ENCODE measurements at regions not wholly inside any gene's neighbourhood (a gene's known extent, or its start where the extent isn't known, plus 50 kb on each side); places are given as distances from the start of the nearest gene placed in this dataset.
A peak's percentile ranks its signal among the peaks of the same experiment; 100 is the strongest.

DNA sequence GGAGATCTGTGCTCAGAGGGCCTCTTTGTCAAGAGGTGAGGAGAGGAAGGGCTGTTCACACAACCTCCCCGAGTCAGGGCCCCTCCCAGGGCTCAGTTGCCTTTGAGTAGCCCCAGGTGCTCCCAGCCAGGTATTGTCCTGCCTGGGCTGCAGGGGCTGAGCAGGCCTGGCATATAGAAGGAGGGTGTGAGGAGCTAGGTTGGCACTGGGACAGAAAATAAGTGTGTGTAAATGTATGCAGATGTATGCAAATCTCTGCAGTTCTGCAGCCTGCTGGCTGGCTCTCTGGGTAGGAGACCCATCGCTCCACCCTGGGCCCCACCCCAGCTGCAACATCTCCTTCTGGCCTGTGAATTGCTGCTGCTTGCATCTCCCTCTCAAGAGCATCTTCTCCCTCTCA is 52.4 kb downstream of the NAV1 start:
- H3F3A ChIP-seq (ENCODE audit: insufficient read depth, low read length, poor library complexity, severe bottlenecking) = no peaks in the 10 kb centered on the region
- H3K27ac ChIP-seq (ENCODE audit: low read length) = peak overlapping the region; percentile 65
- TF ChIP-seq TAF1 (IDR thresholded peaks at IDR 0.05; ENCODE audit: low read depth) (no peak), EZH2 (IDR thresholded peaks at IDR 0.05; ENCODE audit: borderline replicate concordance, insufficient read depth, low read length, poor library complexity, severe bottlenecking) (no peak), RAD21 (conservative IDR thresholded peaks at IDR 0.05) (no peak), SMC3 (conservative IDR thresholded peaks at IDR 0.05; ENCODE audit: poor library complexity) (no peak), MXI1 (conservative IDR thresholded peaks at IDR 0.05; ENCODE audit: poor library complexity, severe bottlenecking) (no peak), EP300 (conservative IDR thresholded peaks at IDR 0.05; ENCODE audit: poor library complexity, severe bottlenecking) (no peak)
- TF ChIP-seq, protein P1, sequence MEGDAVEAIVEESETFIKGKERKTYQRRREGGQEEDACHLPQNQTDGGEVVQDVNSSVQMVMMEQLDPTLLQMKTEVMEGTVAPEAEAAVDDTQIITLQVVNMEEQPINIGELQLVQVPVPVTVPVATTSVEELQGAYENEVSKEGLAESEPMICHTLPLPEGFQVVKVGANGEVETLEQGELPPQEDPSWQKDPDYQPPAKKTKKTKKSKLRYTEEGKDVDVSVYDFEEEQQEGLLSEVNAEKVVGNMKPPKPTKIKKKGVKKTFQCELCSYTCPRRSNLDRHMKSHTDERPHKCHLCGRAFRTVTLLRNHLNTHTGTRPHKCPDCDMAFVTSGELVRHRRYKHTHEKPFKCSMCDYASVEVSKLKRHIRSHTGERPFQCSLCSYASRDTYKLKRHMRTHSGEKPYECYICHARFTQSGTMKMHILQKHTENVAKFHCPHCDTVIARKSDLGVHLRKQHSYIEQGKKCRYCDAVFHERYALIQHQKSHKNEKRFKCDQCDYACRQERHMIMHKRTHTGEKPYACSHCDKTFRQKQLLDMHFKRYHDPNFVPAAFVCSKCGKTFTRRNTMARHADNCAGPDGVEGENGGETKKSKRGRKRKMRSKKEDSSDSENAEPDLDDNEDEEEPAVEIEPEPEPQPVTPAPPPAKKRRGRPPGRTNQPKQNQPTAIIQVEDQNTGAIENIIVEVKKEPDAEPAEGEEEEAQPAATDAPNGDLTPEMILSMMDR (IDR thresholded peaks at IDR 0.05; ENCODE audit: poor library complexity, severe bottlenecking) = no peak
- TF ChIP-seq, protein P2, sequence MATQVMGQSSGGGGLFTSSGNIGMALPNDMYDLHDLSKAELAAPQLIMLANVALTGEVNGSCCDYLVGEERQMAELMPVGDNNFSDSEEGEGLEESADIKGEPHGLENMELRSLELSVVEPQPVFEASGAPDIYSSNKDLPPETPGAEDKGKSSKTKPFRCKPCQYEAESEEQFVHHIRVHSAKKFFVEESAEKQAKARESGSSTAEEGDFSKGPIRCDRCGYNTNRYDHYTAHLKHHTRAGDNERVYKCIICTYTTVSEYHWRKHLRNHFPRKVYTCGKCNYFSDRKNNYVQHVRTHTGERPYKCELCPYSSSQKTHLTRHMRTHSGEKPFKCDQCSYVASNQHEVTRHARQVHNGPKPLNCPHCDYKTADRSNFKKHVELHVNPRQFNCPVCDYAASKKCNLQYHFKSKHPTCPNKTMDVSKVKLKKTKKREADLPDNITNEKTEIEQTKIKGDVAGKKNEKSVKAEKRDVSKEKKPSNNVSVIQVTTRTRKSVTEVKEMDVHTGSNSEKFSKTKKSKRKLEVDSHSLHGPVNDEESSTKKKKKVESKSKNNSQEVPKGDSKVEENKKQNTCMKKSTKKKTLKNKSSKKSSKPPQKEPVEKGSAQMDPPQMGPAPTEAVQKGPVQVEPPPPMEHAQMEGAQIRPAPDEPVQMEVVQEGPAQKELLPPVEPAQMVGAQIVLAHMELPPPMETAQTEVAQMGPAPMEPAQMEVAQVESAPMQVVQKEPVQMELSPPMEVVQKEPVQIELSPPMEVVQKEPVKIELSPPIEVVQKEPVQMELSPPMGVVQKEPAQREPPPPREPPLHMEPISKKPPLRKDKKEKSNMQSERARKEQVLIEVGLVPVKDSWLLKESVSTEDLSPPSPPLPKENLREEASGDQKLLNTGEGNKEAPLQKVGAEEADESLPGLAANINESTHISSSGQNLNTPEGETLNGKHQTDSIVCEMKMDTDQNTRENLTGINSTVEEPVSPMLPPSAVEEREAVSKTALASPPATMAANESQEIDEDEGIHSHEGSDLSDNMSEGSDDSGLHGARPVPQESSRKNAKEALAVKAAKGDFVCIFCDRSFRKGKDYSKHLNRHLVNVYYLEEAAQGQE (IDR thresholded peaks at IDR 0.05; ENCODE audit: borderline replicate concordance) = no peak
- H3K36me3 ChIP-seq (ENCODE audit: insufficient read depth, low read length) = no peaks in the 10 kb centered on the region
- H3K9ac ChIP-seq (ENCODE audit: low read length) = peak overlapping the region; percentile 44
- no peaks in the 10 kb centered on the region for H4K20me1 ChIP-seq (ENCODE audit: insufficient read depth)
- peak overlapping the region; percentile 14 for H3K4me2 ChIP-seq (ENCODE audit: low read length)
- H3K27me3 ChIP-seq (ENCODE audit: insufficient read depth, low read depth, low read length) = no peaks in the 10 kb centered on the region
- H2AFZ ChIP-seq (ENCODE audit: low read depth, low read length) = peak overlapping the region; percentile 27
- H3K9me2 ChIP-seq (ENCODE audit: insufficient read depth, low read length) = no peaks in the 10 kb centered on the region
- H3K9me3 ChIP-seq (ENCODE audit: low read length) = no peaks in the 10 kb centered on the region
- H3K4me3 ChIP-seq (ENCODE audit: low read length) = peak overlapping the region; percentile 30
- no peaks in the 10 kb centered on the region for H3K79me2 ChIP-seq (replicated peaks; ENCODE audit: insufficient read depth, low read length)

DNA sequence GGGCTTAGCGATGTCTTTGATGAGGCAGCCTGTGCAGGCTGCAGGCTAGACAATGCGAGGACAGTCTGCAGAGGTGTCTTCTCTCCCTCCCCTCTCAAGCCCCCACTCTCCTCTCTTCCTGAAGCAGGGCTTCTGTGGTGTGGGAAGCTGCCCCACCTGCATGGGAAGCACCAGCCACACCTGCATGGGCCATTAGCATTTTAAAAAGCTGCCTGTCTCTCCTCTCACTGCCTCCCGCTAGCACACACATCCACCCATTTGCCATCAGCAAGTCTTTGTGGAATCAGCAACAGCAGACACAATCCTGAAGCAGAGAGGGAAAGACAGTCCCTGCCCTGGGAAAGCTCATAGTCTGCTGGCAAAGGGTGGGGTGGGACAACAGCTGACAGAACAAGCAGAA is 53.1 kb downstream of the NAV1 start:
- Histone ChIP-seq H3K27me3 (ENCODE audit: insufficient read depth, low read depth, low read length) (no peaks in the 10 kb centered on the region), H3K9me2 (ENCODE audit: insufficient read depth, low read length) (no peaks in the 10 kb centered on the region), H3K9me3 (ENCODE audit: low read length) (no peaks in the 10 kb centered on the region), H2AFZ (ENCODE audit: low read depth, low read length) (no peak overlapping the region), H3F3A (ENCODE audit: insufficient read depth, low read length, poor library complexity, severe bottlenecking) (no peaks in the 10 kb centered on the region), H3K27ac (ENCODE audit: low read length) (peak overlapping the region; percentile 65), H4K20me1 (ENCODE audit: insufficient read depth) (no peaks in the 10 kb centered on the region), H3K4me2 (ENCODE audit: low read length) (no peak overlapping the region), H3K79me2 (replicated peaks; ENCODE audit: insufficient read depth, low read length) (no peaks in the 10 kb centered on the region), H3K9ac (ENCODE audit: low read length) (peak overlapping the region; percentile 44), H3K36me3 (ENCODE audit: insufficient read depth, low read length) (no peaks in the 10 kb centered on the region), H3K4me3 (ENCODE audit: low read length) (peak overlapping the region; percentile 30)
- no peak for TF ChIP-seq POLR2AphosphoS5 (IDR thresholded peaks at IDR 0.05)
- TF ChIP-seq EZH2 (IDR thresholded peaks at IDR 0.05; ENCODE audit: borderline replicate concordance, insufficient read depth, low read length, poor library complexity, severe bottlenecking) = no peak
- TF ChIP-seq SMC3 (conservative IDR thresholded peaks at IDR 0.05; ENCODE audit: poor library complexity) = no peak
- no peak for TF ChIP-seq MXI1 (conservative IDR thresholded peaks at IDR 0.05; ENCODE audit: poor library complexity, severe bottlenecking)
- no peak for TF ChIP-seq EP300 (conservative IDR thresholded peaks at IDR 0.05; ENCODE audit: poor library complexity, severe bottlenecking)
- TF ChIP-seq, protein P2 (IDR thresholded peaks at IDR 0.05; ENCODE audit: borderline replicate concordance) = no peak
- TF ChIP-seq, protein P1 (IDR thresholded peaks at IDR 0.05; ENCODE audit: poor library complexity, severe bottlenecking) = no peak
- no peak for TF ChIP-seq RAD21 (conservative IDR thresholded peaks at IDR 0.05)
- TF ChIP-seq TAF1 (IDR thresholded peaks at IDR 0.05; ENCODE audit: low read depth) = no peak
